VCaP (cell line): ENCODE measurements at regions not wholly inside any gene's neighbourhood (a gene's known extent, or its start where the extent isn't known, plus 50 kb on each side); places are given as distances from the start of the nearest gene placed in this dataset.

Experiments
- H3K27ac ChIP-seq: fragments of 450-650 bp; 2 replicates; pipeline ENCODE4 v1.5.1; 2017
- CTCF ChIP-seq: fragments of 450-650 bp; conservative IDR thresholded peaks from 2 replicates; pipeline ENCODE4 v1.5.1; 2017; ENCODE audit warnings: mild to moderate bottlenecking, moderate library complexity

- H3K27ac ChIP-seq = no peak overlapping the region
- no peak for TF ChIP-seq CTCF
Observed at GRCh38 chr18:78424403-78425018, 555.1 kb upstream of the SALL3 start.

GRCh38 chr18:78425019-78425412, 554.6 kb upstream of the SALL3 start:
- TF ChIP-seq CTCF = no peak
- no peak overlapping the region for H3K27ac ChIP-seq

- no peak for TF ChIP-seq CTCF
- H3K27ac ChIP-seq = no peak overlapping the region
Observed at GRCh38 chr18:78427081-78427480, 552.5 kb upstream of the SALL3 start.

GRCh38 chr18:78429127-78430108, 550.2 kb upstream of the SALL3 start:
- no peak for TF ChIP-seq CTCF
- no peak overlapping the region for H3K27ac ChIP-seq

GRCh38 chr18:78430131-78430758, 549.4 kb upstream of the SALL3 start:
- no peak for TF ChIP-seq CTCF
- no peak overlapping the region for H3K27ac ChIP-seq

- TF ChIP-seq CTCF = no peak
- no peak overlapping the region for H3K27ac ChIP-seq
Observed at GRCh38 chr18:78431606-78432005, 548.0 kb upstream of the SALL3 start.

- no peak overlapping the region for H3K27ac ChIP-seq
- TF ChIP-seq CTCF = no peak
Observed at GRCh38 chr18:78433562-78433961, 546.1 kb upstream of the SALL3 start.
